ENCODE measurements at regions not wholly inside any gene's neighbourhood (a gene's known extent, or its start where the extent isn't known, plus 50 kb on each side); places are given as distances from the start of the nearest gene placed in this dataset.

DNA sequence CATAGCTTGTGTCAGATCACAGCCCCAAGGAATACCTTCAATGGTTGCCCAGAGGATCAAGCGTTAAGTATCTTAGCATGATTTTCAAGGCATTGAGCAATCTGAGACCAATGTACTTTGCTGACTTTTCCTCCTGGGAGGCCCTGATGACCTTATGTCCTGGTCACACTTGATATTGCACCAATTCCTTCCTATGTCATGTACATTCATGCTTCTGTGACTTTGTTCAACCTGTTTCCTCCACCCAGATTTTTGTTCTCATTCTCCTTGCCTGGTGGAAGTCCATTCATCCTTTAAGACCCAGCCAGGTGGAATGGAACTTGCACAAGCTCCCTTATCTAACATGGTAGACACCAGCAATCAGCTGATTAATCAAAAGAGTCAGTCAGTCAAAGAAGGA lies 160.8 kb downstream of the PFKFB3 start:
- no peak for DNase-seq
- ChIA-PET CTCF (interaction anchor here (1.4 kb wide), 1 partner anchor 38 kb away, joined by 3 read pairs; no protein-coding TSS in a partner anchor), POLR2A (no interaction called here)

DNA sequence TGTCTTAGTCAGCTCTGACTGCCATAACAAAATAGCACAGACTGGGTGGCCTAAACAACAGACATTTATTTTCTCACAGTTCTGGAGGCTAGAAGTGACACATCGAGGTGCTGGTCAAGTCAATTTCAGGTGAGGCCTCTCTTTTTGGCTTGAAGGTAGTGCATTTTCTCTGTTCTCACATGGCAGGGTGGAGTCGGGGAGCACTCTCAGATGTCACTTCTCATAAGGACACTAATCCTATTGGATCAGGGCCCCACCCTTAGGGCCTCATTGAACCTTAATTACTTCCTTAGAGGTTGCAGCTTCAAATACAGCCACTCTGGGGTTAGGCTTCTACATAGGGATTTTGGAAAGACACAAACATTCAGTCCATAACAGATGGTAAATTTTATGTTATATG lies 161.6 kb downstream of the PFKFB3 start:
- no peak for DNase-seq
- Mint-ChIP-seq H3K4me3 (no peak overlapping the region), H3K27me3 (peaks cover 2% of the 10 kb centered on the region), H3K36me3 (peaks cover 12% of the 10 kb centered on the region), H3K9me3 (peaks cover 10% of the 10 kb centered on the region), H3K4me1 (ENCODE audit: low read depth) (no peaks in the 10 kb centered on the region), H3K27ac (no peak overlapping the region)
- intact Hi-C loops (cut with micrococcal nuclease), result no loop called here
- CTCF ChIA-PET, result interaction anchor here (0.6 kb wide), 1 partner anchor 51 kb away, joined by 3 read pairs; no protein-coding TSS in a partner anchor
- POLR2A ChIA-PET, result no interaction called here

More for the DNA sequence above, 160.8 kb downstream of the PFKFB3 start:
- Mint-ChIP-seq H3K4me3 (no peak overlapping the region), H3K9me3 (peaks cover 14% of the 10 kb centered on the region), H3K4me1 (ENCODE audit: low read depth) (no peaks in the 10 kb centered on the region), H3K36me3 (peaks cover 13% of the 10 kb centered on the region), H3K27ac (no peak overlapping the region), H3K27me3 (peaks cover 2% of the 10 kb centered on the region)
- intact Hi-C loops (cut with micrococcal nuclease), result no loop called here

DNA sequence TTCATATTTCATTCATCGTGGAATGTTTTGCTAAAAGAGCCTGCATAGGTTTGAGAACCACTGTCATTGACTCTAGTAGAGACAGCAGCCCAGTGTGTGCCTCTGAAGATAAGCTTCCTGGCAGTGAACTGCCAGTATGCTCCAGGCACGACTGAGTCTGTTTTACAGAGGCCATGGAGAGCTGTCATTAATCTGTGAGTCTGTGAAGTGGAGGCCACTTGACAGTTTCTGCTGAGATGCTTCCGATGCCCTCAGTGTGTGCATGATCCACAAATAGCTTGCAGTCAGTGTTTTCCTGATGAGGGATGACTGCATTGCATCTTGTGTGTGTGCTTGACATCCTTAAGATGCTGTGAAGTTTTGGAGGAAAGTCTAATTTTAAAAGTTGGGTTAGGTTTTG lies 162.2 kb downstream of the PFKFB3 start:
- intact Hi-C loops (cut with micrococcal nuclease), result no loop called here
- POLR2A ChIA-PET, result no interaction called here

DNA sequence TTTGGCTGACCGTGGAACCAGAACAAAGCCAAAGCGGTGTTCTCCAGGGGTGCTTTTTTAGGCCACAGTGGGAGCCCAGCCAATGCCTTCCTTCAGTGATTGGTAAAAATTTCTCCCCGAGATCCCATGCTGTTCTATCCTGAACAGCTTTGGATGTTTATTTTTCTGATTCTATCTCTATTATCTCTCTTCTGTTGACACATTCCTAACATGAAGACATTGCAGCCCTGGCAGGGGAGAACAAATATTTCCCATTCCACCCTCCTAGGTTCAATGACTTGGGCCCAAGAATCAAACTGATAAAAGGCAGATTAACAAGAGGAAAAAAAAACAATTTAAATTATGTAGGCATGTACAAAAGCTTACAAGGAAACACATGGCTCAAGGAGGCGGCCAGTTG lies 162.7 kb downstream of the PFKFB3 start:
- DNase-seq, result no peak
- ChIA-PET CTCF (interaction anchor here (0.6 to 1.6 kb wide), 3 partner anchors 36 to 39 kb away, joined by 3 to 7 read pairs (median 5); no protein-coding TSS in a partner anchor), POLR2A (no interaction called here)
- Mint-ChIP-seq H3K4me3 (no peak overlapping the region), H3K36me3 (peaks cover 10% of the 10 kb centered on the region), H3K4me1 (ENCODE audit: low read depth) (no peaks in the 10 kb centered on the region), H3K27ac (no peak overlapping the region), H3K9me3 (peaks cover 5% of the 10 kb centered on the region), H3K27me3 (peaks cover 2% of the 10 kb centered on the region)
- intact Hi-C loops (cut with micrococcal nuclease), result no loop called here

More for the DNA sequence above, 162.2 kb downstream of the PFKFB3 start:
- Mint-ChIP-seq H3K27ac (no peak overlapping the region), H3K4me3 (no peak overlapping the region), H3K27me3 (peaks cover 2% of the 10 kb centered on the region), H3K4me1 (ENCODE audit: low read depth) (no peaks in the 10 kb centered on the region), H3K9me3 (peaks cover 9% of the 10 kb centered on the region), H3K36me3 (peaks cover 10% of the 10 kb centered on the region)
- DNase-seq, result no peak
- CTCF ChIA-PET, result interaction anchor here (1.6 kb wide), 1 partner anchor 37 kb away, joined by 7 read pairs; no protein-coding TSS in a partner anchor
